ENCODE measurements at regions not wholly inside any gene's neighbourhood (a gene's known extent, or its start where the extent isn't known, plus 50 kb on each side); places are given as distances from the start of the nearest gene placed in this dataset.

DNA sequence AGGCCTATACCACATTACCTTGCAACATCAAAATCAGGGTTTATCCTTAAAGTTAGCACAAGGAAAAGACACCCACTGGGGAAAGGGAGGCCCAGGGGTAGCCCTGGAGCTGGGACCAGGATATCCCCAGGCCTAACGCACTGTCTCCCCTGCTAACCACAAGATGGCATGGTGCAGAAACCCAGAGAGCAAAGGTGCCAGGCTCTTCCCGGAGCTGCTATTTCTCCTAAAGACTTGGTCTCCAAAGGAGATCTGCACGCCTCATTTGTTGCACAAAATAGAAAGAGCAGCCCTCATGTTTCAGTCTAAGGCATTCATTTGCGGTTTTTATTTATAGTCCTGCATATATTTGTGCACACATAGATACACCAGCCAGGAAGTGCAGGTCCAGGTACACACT, 408.6 kb downstream of the SOX9 start:
- DNase-seq (ENCODE audit: low spot score), result no peak
- no peak for TF ChIP-seq YY1 (IDR thresholded peaks at IDR 0.05)
- no peak for TF ChIP-seq EGR1 (IDR thresholded peaks at IDR 0.05; ENCODE audit: low read depth in 2 of 2)
- TF ChIP-seq HNF4G (IDR thresholded peaks at IDR 0.05), result no peak
- no peak for TF ChIP-seq RAD21 (IDR thresholded peaks at IDR 0.05)
- TF ChIP-seq, protein P1, sequence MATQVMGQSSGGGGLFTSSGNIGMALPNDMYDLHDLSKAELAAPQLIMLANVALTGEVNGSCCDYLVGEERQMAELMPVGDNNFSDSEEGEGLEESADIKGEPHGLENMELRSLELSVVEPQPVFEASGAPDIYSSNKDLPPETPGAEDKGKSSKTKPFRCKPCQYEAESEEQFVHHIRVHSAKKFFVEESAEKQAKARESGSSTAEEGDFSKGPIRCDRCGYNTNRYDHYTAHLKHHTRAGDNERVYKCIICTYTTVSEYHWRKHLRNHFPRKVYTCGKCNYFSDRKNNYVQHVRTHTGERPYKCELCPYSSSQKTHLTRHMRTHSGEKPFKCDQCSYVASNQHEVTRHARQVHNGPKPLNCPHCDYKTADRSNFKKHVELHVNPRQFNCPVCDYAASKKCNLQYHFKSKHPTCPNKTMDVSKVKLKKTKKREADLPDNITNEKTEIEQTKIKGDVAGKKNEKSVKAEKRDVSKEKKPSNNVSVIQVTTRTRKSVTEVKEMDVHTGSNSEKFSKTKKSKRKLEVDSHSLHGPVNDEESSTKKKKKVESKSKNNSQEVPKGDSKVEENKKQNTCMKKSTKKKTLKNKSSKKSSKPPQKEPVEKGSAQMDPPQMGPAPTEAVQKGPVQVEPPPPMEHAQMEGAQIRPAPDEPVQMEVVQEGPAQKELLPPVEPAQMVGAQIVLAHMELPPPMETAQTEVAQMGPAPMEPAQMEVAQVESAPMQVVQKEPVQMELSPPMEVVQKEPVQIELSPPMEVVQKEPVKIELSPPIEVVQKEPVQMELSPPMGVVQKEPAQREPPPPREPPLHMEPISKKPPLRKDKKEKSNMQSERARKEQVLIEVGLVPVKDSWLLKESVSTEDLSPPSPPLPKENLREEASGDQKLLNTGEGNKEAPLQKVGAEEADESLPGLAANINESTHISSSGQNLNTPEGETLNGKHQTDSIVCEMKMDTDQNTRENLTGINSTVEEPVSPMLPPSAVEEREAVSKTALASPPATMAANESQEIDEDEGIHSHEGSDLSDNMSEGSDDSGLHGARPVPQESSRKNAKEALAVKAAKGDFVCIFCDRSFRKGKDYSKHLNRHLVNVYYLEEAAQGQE (IDR thresholded peaks at IDR 0.05), result no peak
- no peak for TF ChIP-seq HNF4A (conservative IDR thresholded peaks at IDR 0.05)
- TF ChIP-seq, protein P2, sequence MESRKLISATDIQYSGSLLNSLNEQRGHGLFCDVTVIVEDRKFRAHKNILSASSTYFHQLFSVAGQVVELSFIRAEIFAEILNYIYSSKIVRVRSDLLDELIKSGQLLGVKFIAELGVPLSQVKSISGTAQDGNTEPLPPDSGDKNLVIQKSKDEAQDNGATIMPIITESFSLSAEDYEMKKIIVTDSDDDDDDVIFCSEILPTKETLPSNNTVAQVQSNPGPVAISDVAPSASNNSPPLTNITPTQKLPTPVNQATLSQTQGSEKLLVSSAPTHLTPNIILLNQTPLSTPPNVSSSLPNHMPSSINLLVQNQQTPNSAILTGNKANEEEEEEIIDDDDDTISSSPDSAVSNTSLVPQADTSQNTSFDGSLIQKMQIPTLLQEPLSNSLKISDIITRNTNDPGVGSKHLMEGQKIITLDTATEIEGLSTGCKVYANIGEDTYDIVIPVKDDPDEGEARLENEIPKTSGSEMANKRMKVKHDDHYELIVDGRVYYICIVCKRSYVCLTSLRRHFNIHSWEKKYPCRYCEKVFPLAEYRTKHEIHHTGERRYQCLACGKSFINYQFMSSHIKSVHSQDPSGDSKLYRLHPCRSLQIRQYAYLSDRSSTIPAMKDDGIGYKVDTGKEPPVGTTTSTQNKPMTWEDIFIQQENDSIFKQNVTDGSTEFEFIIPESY (IDR thresholded peaks at IDR 0.05), result no peak
- TF ChIP-seq, protein P3, sequence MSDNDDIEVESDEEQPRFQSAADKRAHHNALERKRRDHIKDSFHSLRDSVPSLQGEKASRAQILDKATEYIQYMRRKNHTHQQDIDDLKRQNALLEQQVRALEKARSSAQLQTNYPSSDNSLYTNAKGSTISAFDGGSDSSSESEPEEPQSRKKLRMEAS (IDR thresholded peaks at IDR 0.05), result no peak
- TF ChIP-seq JUND (IDR thresholded peaks at IDR 0.05), result no peak
- Histone ChIP-seq H3K27ac (ENCODE audit: low read depth in 1 of 2, low read length in 2 of 2) (no peak overlapping the region), H3K4me1 (ENCODE audit: control insufficient read depth in 4 of 4, insufficient read depth in 4 of 4, low read length in 3 of 4) (no peaks in the 10 kb centered on the region), H3K27me3 (ENCODE audit: control insufficient read depth in 4 of 4, insufficient read depth in 4 of 4, low read length in 3 of 4) (no peaks in the 10 kb centered on the region), H3K4me3 (ENCODE audit: low read depth in 1 of 3, low read length in 3 of 3) (no peak overlapping the region), H3K9ac (ENCODE audit: low read depth in 1 of 2, low read length in 2 of 2) (no peak overlapping the region), H3K36me3 (ENCODE audit: control insufficient read depth in 4 of 4, insufficient read depth in 3 of 4, low read depth in 1 of 4, low read length in 3 of 4) (no peaks in the 10 kb centered on the region), H3K9me3 (ENCODE audit: control insufficient read depth in 4 of 4, low read length in 3 of 4) (no peaks in the 10 kb centered on the region)
- 78% methylated on average over 4 of the region's 4 CpGs for WGBS

DNA sequence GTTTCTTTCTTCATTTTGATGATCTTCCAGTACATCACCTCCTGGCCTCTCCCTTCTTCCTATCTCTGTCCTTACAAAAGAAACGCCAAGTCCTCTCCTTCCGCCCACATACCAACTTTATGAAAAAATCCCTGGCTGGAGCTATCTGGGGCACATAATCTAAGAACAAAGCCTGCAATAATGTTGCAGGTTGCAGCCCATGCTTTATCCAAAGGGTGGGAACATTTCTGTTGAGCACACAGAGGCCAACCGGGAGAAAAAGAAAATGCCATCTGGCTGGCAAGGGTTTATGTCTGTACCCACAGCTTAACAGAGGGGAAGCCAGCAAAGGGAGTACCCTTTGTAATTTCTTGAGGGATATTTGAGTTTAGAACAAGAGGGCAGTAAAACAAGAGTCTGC, 409.6 kb downstream of the SOX9 start:
- TF ChIP-seq, protein P4, sequence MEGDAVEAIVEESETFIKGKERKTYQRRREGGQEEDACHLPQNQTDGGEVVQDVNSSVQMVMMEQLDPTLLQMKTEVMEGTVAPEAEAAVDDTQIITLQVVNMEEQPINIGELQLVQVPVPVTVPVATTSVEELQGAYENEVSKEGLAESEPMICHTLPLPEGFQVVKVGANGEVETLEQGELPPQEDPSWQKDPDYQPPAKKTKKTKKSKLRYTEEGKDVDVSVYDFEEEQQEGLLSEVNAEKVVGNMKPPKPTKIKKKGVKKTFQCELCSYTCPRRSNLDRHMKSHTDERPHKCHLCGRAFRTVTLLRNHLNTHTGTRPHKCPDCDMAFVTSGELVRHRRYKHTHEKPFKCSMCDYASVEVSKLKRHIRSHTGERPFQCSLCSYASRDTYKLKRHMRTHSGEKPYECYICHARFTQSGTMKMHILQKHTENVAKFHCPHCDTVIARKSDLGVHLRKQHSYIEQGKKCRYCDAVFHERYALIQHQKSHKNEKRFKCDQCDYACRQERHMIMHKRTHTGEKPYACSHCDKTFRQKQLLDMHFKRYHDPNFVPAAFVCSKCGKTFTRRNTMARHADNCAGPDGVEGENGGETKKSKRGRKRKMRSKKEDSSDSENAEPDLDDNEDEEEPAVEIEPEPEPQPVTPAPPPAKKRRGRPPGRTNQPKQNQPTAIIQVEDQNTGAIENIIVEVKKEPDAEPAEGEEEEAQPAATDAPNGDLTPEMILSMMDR (IDR thresholded peaks at IDR 0.05; ENCODE audit: low read depth, low read length, missing input control), result no peak
- TF ChIP-seq FOXA1 (IDR thresholded peaks at IDR 0.05), result no peak
- no peak for TF ChIP-seq RXRA (IDR thresholded peaks at IDR 0.05)
- no peak for TF ChIP-seq HNF4G (IDR thresholded peaks at IDR 0.05)
- TF ChIP-seq NR2F2 (IDR thresholded peaks at IDR 0.05), result no peak
- TF ChIP-seq HNF4A (conservative IDR thresholded peaks at IDR 0.05), result no peak
- no peak for TF ChIP-seq EGR1 (IDR thresholded peaks at IDR 0.05; ENCODE audit: low read depth in 2 of 2)
- no peak for TF ChIP-seq RAD21 (IDR thresholded peaks at IDR 0.05)
- TF ChIP-seq GABPA (IDR thresholded peaks at IDR 0.05 in 1 of 2, conservative IDR thresholded peaks at IDR 0.05 in 1 of 2), result no peak
- TF ChIP-seq, protein P3 (IDR thresholded peaks at IDR 0.05), result no peak
- no peak for TF ChIP-seq YY1 (IDR thresholded peaks at IDR 0.05)
- H3K27me3 ChIP-seq (ENCODE audit: control insufficient read depth in 4 of 4, insufficient read depth in 4 of 4, low read length in 3 of 4), result no peaks in the 10 kb centered on the region
- H3K27ac ChIP-seq (ENCODE audit: low read depth in 1 of 2, low read length in 2 of 2), result no peak overlapping the region
- WGBS, result 89% methylated on average over 3 of the region's 3 CpGs
- no peaks in the 10 kb centered on the region for H3K36me3 ChIP-seq (ENCODE audit: control insufficient read depth in 4 of 4, insufficient read depth in 3 of 4, low read depth in 1 of 4, low read length in 3 of 4)
- H3K9ac ChIP-seq (ENCODE audit: low read depth in 1 of 2, low read length in 2 of 2), result no peak overlapping the region
- H3K4me1 ChIP-seq (ENCODE audit: control insufficient read depth in 4 of 4, insufficient read depth in 4 of 4, low read length in 3 of 4), result no peaks in the 10 kb centered on the region
- DNase-seq (ENCODE audit: low spot score), result no peak
- no peaks in the 10 kb centered on the region for H3K9me3 ChIP-seq (ENCODE audit: control insufficient read depth in 4 of 4, low read length in 3 of 4)
- H3K4me3 ChIP-seq (ENCODE audit: low read depth in 1 of 3, low read length in 3 of 3), result no peak overlapping the region

Measured in liver (tissue), 8 donors.